NCI-H510A treated with DMSO at 0.1 percent for 48 hours (cell line): ENCODE measurements at regions not wholly inside any gene's neighbourhood (a gene's known extent, or its start where the extent isn't known, plus 50 kb on each side); places are given as distances from the start of the nearest gene placed in this dataset.
"Not testable (repeated sequence)": the region's sequence is repeated elsewhere in the genome, so short reads cannot be mapped to it uniquely, and the experiment has no call there.

Source experiments
- DNase-seq: peaks from one replicate; lab custom pipeline; 2025; lab: John Stamatoyannopoulos, UW

GRCh38 chr10:28391283-28391682, 88.4 kb upstream of the MPP7 start:
- DNase-seq = no peak

GRCh38 chr10:28393956-28394568, 91.2 kb upstream of the MPP7 start:
- DNase-seq = peak; percentile 71

- no peak for DNase-seq
Measured at GRCh38 chr10:28396331-28396730, 93.5 kb upstream of the MPP7 start.

GRCh38 chr10:28397229-28397628, 94.4 kb upstream of the MPP7 start:
- no peak for DNase-seq

- no peak for DNase-seq
Measured at GRCh38 chr10:28400176-28400575, 97.3 kb upstream of the MPP7 start.

GRCh38 chr10:28400681-28401080, 97.8 kb upstream of the MPP7 start:
- DNase-seq = no peak

- DNase-seq = not testable (repeated sequence)
Measured at GRCh38 chr10:28402611-28403073, 99.8 kb upstream of the MPP7 start.

- DNase-seq = no peak
Measured at GRCh38 chr10:28403090-28403489, 100.2 kb upstream of the MPP7 start.

GRCh38 chr10:28408237-28408777, 105.4 kb upstream of the MPP7 start:
- no peak for DNase-seq

GRCh38 chr10:28410420-28411135, 107.7 kb upstream of the MPP7 start:
- no peak for DNase-seq

- DNase-seq = no peak
Measured at GRCh38 chr10:28411136-28411460, 108.2 kb upstream of the MPP7 start.

- no peak for DNase-seq
Measured at GRCh38 chr10:28411648-28412047, 108.8 kb upstream of the MPP7 start.

GRCh38 chr10:28418069-28418468, 114.8 kb upstream of the WAC start:
- no peak for DNase-seq

GRCh38 chr10:28425422-28425821, 107.5 kb upstream of the WAC start:
- no peak for DNase-seq

GRCh38 chr10:28426392-28427159, 106.3 kb upstream of the WAC start:
- DNase-seq = no peak

GRCh38 chr10:28427376-28427775, 105.5 kb upstream of the WAC start:
- DNase-seq = no peak

- DNase-seq = no peak
Measured at GRCh38 chr10:28429045-28429444, 103.9 kb upstream of the WAC start.

GRCh38 chr10:28429573-28430216, 103.2 kb upstream of the WAC start:
- no peak for DNase-seq

- no peak for DNase-seq
Measured at GRCh38 chr10:28431139-28431538, 101.8 kb upstream of the WAC start.

GRCh38 chr10:28432210-28432676, 100.7 kb upstream of the WAC start:
- peak; percentile 64 for DNase-seq

- DNase-seq = no peak
Measured at GRCh38 chr10:28434063-28434462, 98.9 kb upstream of the WAC start.

GRCh38 chr10:28442403-28442802, 90.5 kb upstream of the WAC start:
- no peak for DNase-seq
